HEK293T (cell line): ENCODE measurements at regions not wholly inside any gene's neighbourhood (a gene's known extent, or its start where the extent isn't known, plus 50 kb on each side); places are given as distances from the start of the nearest gene placed in this dataset.

Experiments
- CTCF ChIA-PET: fragments of 350-600 bp; formaldehyde crosslinking; extraction: SDS; loops from one replicate; lab custom pipeline; 2021; ENCODE audit warnings: antibody characterized with exemption, inconsistent platforms; lab: Yijun Ruan, JAX
- POLR2A ChIA-PET: fragments of 350-600 bp; formaldehyde crosslinking; extraction: SDS; loops from one replicate; lab custom pipeline; 2020; ENCODE audit warnings: antibody characterized with exemption, inconsistent platforms; lab: Yijun Ruan, JAX
- DNase-seq: peaks from one replicate; pipeline ENCODE4 v3.0.0; 2012; ENCODE audit warnings: mixed read lengths; ENCODE audit errors: extremely low spot score
- ARNT ChIP-seq: fragments of 450-650 bp; IDR thresholded peaks from 2 replicates; pipeline ENCODE4 v1.6.1; 2017; ENCODE audit warnings: mild to moderate bottlenecking
- BHLHE40 ChIP-seq: fragments of 450-650 bp; IDR thresholded peaks from 2 replicates; pipeline ENCODE4 v1.6.1; 2016; ENCODE audit warnings: mild to moderate bottlenecking, moderate library complexity, borderline replicate concordance
- CTBP1 ChIP-seq: fragments of 450-650 bp; IDR thresholded peaks from 2 replicates; pipeline ENCODE4 v1.6.1; 2016; ENCODE audit warnings: borderline replicate concordance
- ELF4 ChIP-seq: fragments of 450-650 bp; IDR thresholded peaks from 2 replicates; pipeline ENCODE4 v1.6.1; 2017; ENCODE audit warnings: antibody characterized with exemption
- FOXA1 ChIP-seq: fragments of 450-650 bp; IDR thresholded peaks from 2 replicates; pipeline ENCODE4 v1.6.1; 2016; ENCODE audit warnings: mild to moderate bottlenecking
- FOXK2 ChIP-seq: fragments of 450-650 bp; IDR thresholded peaks from 2 replicates; pipeline ENCODE4 v1.6.1; 2016; ENCODE audit warnings: mild to moderate bottlenecking
- FOXM1 ChIP-seq: fragments of 450-650 bp; IDR thresholded peaks from 2 replicates; pipeline ENCODE4 v1.6.1; 2017; ENCODE audit warnings: mild to moderate bottlenecking, borderline replicate concordance
- HDGF ChIP-seq: fragments of 450-650 bp; IDR thresholded peaks from 2 replicates; pipeline ENCODE4 v1.6.1; 2017; ENCODE audit warnings: antibody characterized with exemption, borderline replicate concordance
- L3MBTL2 ChIP-seq: fragments of 450-650 bp; conservative IDR thresholded peaks from 2 replicates; pipeline ENCODE4 v1.6.1; 2016; ENCODE audit warnings: mild to moderate bottlenecking
- LEF1 ChIP-seq: fragments of 450-650 bp; IDR thresholded peaks from 2 replicates; pipeline ENCODE4 v1.6.1; 2017; ENCODE audit warnings: mild to moderate bottlenecking, borderline replicate concordance
- NFRKB ChIP-seq: fragments of 450-650 bp; IDR thresholded peaks from 2 replicates; pipeline ENCODE4 v1.6.1; 2016; ENCODE audit warnings: mild to moderate bottlenecking, moderate library complexity
- SP1 ChIP-seq: fragments of 450-650 bp; IDR thresholded peaks from 2 replicates; pipeline ENCODE4 v1.6.1; 2017
- SUZ12 ChIP-seq: fragments of 450-650 bp; IDR thresholded peaks from 2 replicates; pipeline ENCODE4 v1.6.1; 2016; ENCODE audit warnings: mild to moderate bottlenecking
- TARDBP ChIP-seq: fragments of 450-650 bp; IDR thresholded peaks from 2 replicates; pipeline ENCODE4 v1.6.1; 2016
- ZNF384 ChIP-seq: fragments of 450-650 bp; IDR thresholded peaks from 2 replicates; pipeline ENCODE4 v1.6.1; 2016
- TF ChIP-seq, protein P1 (sequence below): fragments of 450-650 bp; IDR thresholded peaks from 2 replicates; pipeline ENCODE4 v1.6.1; 2016

DNA sequence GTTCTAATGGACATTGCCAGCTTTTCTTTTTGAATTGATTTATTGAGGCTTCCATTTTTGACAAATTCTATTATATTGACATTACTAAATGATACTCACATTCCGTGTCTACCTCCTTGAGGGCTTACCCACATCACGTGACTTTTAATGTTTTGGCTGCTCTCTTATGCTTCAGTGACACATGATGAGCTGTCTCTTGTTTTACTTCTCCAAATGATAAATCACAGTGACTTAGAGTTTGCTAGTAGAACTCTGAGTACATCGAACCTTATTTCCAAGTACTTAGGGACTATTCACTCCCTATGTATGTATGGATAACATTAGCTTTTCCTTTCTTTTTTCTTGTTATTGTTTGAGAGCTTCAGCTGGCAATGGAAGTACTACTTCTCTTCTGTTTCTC lies 169.8 kb upstream of the KCNN2 start:
- TF ChIP-seq LEF1 (no peak), L3MBTL2 (no peak), ELF4 (no peak), NFRKB (no peak), HDGF (no peak), SUZ12 (no peak), FOXA1 (no peak), BHLHE40 (no peak), ARNT (no peak), SP1 (no peak), ZNF384 (no peak)
- POLR2A ChIA-PET = no interaction called here
- DNase-seq = no peak
- CTCF ChIA-PET = no interaction called here

DNA sequence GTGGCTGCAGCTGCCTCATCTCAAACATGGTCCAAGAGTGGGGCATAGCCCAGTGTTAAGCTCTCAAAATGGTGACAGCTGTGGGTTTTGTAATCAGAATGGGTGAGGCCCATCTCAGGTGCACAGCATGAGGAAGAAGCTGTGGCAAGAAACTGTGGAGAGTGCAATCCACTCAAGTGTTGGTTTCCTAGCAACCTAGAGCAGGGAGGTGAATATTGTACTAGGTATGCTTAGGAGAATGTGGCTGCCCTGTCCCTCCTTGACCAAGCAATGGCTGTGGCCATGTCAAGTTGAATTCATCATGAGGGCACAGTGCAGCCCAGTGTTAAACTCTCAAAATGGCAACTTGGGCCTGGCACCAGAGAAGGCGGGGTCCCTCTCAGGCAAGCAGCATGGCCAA lies 160.5 kb upstream of the KCNN2 start:
- TF ChIP-seq FOXM1 (no peak), L3MBTL2 (no peak), ARNT (no peak), SUZ12 (no peak), ELF4 (no peak), BHLHE40 (no peak), FOXA1 (no peak), HDGF (no peak), CTBP1 (no peak), LEF1 (no peak), FOXK2 (no peak), NFRKB (no peak)
- TF ChIP-seq, protein P1, sequence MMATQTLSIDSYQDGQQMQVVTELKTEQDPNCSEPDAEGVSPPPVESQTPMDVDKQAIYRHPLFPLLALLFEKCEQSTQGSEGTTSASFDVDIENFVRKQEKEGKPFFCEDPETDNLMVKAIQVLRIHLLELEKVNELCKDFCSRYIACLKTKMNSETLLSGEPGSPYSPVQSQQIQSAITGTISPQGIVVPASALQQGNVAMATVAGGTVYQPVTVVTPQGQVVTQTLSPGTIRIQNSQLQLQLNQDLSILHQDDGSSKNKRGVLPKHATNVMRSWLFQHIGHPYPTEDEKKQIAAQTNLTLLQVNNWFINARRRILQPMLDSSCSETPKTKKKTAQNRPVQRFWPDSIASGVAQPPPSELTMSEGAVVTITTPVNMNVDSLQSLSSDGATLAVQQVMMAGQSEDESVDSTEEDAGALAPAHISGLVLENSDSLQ = no peak
- POLR2A ChIA-PET = no interaction called here
- CTCF ChIA-PET = no interaction called here
- no peak for DNase-seq

DNA sequence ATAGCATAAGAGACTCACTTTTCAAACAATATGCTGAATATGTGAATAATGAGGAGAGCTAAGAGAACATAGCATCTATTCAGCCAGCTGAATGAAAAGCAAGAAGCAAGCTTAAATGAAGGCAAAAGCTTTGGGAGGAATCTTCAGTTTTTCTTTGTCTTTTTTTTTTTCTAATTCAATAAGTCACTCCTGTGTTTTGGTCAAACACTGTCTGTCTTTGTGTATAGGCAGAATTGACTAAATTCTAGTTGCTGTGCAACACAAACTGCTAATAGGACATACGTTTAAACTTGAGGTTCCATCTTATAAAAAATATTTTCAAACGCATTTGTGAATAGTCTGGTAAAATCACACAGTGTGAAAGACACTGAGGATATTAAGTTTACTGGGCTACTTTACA lies 156.9 kb upstream of the KCNN2 start:
- POLR2A ChIA-PET = no interaction called here
- CTCF ChIA-PET = no interaction called here
- no peak for DNase-seq
- no peak for TF ChIP-seq BHLHE40
- no peak for TF ChIP-seq SP1
- TF ChIP-seq NFRKB = no peak
- TF ChIP-seq ARNT = no peak
- no peak for TF ChIP-seq ZNF384
- no peak for TF ChIP-seq L3MBTL2
- TF ChIP-seq FOXK2 = no peak

DNA sequence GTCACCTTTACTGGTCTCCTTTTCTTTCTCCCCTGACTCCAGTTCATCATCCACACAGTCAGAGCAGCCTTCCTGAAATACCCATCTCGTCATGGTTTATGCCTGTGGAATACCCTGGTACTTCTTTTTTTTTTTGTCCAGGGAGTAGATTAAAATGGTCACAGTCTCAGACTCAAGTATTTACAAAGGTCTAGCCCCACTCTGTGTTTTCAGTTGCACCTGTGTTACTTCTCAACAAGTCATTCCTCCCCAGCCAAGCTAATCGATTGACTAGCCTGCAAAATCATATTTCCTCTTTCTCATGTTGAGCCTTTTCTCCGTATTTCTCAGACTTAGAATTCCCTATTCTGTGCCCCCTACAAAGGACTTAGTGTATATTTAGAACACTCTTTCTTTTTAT lies 155.2 kb upstream of the KCNN2 start:
- no peak for DNase-seq
- ChIA-PET CTCF (no interaction called here), POLR2A (no interaction called here)
- TF ChIP-seq FOXA1 = no peak
- no peak for TF ChIP-seq SUZ12
- TF ChIP-seq ZNF384 = no peak
- TF ChIP-seq, protein P1 = no peak
- no peak for TF ChIP-seq ARNT
- no peak for TF ChIP-seq CTBP1
- TF ChIP-seq FOXK2 = no peak
- TF ChIP-seq LEF1 = no peak
- no peak for TF ChIP-seq ELF4
- no peak for TF ChIP-seq L3MBTL2
- no peak for TF ChIP-seq FOXM1
- TF ChIP-seq BHLHE40 = no peak
- TF ChIP-seq SP1 = no peak
- TF ChIP-seq TARDBP = no peak
- TF ChIP-seq HDGF = no peak
- TF ChIP-seq NFRKB = no peak

DNA sequence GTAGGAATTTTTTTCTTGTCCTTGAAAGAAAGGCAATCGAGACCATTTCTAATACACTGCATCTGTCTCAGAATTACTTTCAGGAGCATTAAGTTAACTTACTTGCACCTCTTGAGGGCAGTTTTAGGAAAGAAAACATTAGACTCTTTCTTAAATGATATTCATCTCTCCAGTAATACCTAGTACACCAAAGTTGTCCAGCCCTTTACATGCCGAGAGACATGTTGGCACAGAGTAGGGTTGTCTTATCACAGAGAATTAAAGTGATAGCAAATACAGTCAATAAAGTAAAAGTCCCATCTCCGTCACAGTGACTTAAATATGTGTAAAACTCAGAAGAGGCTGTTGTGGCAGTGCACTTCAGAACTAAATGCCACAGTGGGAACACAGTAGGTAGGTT lies 154.3 kb upstream of the KCNN2 start:
- TF ChIP-seq ARNT = no peak
- no peak for TF ChIP-seq L3MBTL2
- TF ChIP-seq FOXK2 = no peak
- no peak for TF ChIP-seq BHLHE40
- TF ChIP-seq, protein P1 = no peak
- no peak for TF ChIP-seq FOXM1
- TF ChIP-seq ZNF384 = no peak
- TF ChIP-seq ELF4 = no peak
- TF ChIP-seq CTBP1 = no peak
- no peak for TF ChIP-seq NFRKB
- no peak for TF ChIP-seq HDGF
- TF ChIP-seq SUZ12 = no peak
- no peak for TF ChIP-seq FOXA1
- CTCF ChIA-PET = no interaction called here
- no peak for DNase-seq
- POLR2A ChIA-PET = no interaction called here

DNA sequence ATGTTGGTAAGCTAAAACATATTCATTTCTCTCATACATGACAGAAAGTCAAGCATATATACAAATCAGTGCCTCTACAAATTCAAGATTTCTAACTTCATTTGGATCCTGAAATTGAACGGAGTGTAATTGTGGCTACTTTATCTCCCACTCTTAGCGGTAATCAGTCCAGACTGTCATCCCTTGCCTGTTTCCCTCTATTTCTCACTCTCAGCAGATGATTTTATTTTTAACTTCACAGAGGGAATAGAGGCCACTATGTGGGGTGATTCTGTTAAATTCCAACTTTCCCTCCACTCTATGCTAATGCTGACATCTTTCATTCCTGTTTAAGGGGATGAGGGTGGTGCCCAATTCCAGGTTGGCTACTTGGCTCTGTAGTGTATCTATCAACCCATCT lies 153.8 kb upstream of the KCNN2 start:
- no peak for DNase-seq
- CTCF ChIA-PET = no interaction called here
- POLR2A ChIA-PET = no interaction called here
- TF ChIP-seq ZNF384 (no peak), CTBP1 (no peak)

DNA sequence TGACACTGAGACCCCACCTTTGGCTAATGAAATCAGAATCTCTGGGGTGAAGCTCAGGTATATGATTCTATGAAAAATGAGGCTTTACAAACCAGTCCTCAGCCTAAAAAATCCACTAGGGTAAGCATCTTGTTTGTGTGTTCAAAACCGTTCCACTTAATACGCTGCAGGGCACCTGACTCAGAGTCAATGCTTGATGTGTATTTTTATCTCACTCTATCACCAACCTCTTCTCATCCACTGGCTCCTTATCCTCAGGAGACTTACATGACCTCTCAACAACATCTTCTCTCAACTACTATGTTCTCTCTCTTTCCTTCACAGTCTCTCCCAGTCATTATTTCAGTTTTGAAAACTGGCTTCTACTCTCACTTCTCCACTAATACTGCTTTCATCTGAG lies 153.3 kb upstream of the KCNN2 start:
- ChIA-PET CTCF (no interaction called here), POLR2A (no interaction called here)
- no peak for TF ChIP-seq BHLHE40
- no peak for TF ChIP-seq LEF1
- TF ChIP-seq ELF4 = no peak
- TF ChIP-seq HDGF = no peak
- TF ChIP-seq FOXM1 = no peak
- TF ChIP-seq FOXK2 = no peak

More for the DNA sequence above, 153.3 kb upstream of the KCNN2 start:
- no peak for DNase-seq
